IPS-18c (cell line): ENCODE measurements at regions not wholly inside any gene's neighbourhood (a gene's known extent, or its start where the extent isn't known, plus 50 kb on each side); places are given as distances from the start of the nearest gene placed in this dataset.
A peak's percentile ranks its signal among the peaks of the same experiment; 100 is the strongest.

ENCODE experiments used
- H3K4me3 ChIP-seq: 2 replicates; pipeline ENCODE4 v1.7.0; 2013; ENCODE audit warnings: low read depth, mild to moderate bottlenecking, low read length, moderate library complexity; ENCODE audit not compliant: insufficient read depth
- H3K9me3 ChIP-seq: one replicate; pipeline ENCODE4 v1.6.1; 2013; ENCODE audit warnings: mild to moderate bottlenecking, low read length, moderate library complexity; ENCODE audit not compliant: control insufficient read depth, insufficient read depth

- no peak overlapping the region for H3K4me3 ChIP-seq
Observed at GRCh38 chr5:10859393-10860195, 98.6 kb upstream of the DAP start.

DNA sequence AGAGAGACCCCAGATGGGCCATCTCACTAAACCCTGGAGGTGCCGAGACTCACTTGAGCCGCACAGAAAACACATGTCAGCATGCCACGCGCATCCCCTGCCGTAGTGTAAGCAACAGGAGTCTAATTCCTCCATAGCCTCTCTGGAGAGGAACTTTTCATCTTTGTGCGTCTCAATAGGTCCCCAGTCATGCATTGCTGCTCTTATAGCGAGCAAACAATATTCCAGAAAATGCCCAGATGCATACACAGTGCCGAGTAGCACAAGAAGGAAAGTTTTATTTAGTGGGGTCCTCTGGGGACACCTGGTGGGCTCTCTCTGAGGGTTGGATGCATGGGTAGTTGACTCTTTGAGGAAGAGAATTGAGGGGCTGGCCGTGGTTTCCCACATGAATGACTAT lies 97.9 kb upstream of the DAP start:
- Histone ChIP-seq H3K9me3 (no peaks in the 10 kb centered on the region), H3K4me3 (no peak overlapping the region)

More at GRCh38 chr5:10859393-10860195, 98.6 kb upstream of the DAP start:
- no peaks in the 10 kb centered on the region for H3K9me3 ChIP-seq

DNA sequence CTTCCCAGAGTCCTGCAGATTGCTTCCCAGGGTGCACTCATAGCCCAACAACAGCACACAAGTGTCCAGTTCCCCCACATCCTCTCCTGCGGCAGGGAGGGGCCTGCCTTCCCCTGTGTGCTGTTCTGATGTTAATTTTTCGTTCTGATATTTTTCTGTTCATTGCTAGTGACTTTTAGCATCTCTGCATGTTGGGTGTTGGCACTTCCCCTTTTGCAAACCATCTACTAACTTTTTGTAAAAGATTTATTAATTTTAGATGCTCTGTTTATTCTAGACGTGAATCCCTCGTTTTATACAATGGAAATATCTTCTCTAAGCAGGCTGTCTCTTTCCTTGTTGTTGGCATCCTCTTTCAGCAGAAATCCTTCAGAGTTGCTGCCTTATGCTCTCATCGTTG lies 97.3 kb upstream of the DAP start:
- H3K9me3 ChIP-seq: no peaks in the 10 kb centered on the region
- no peak overlapping the region for H3K4me3 ChIP-seq

GRCh38 chr5:10857338-10857733 lies 96.3 kb upstream of the DAP start:
- Histone ChIP-seq H3K9me3 (no peaks in the 10 kb centered on the region), H3K4me3 (0 out of 2 replicates have a peak overlapping the region, but pooled peaks have one; percentile 6)

- Histone ChIP-seq H3K9me3 (no peaks in the 10 kb centered on the region), H3K4me3 (0 out of 2 replicates have a peak overlapping the region, but pooled peaks have one; percentile 6)
Observed at GRCh38 chr5:10856683-10857337, 95.8 kb upstream of the DAP start.

DNA sequence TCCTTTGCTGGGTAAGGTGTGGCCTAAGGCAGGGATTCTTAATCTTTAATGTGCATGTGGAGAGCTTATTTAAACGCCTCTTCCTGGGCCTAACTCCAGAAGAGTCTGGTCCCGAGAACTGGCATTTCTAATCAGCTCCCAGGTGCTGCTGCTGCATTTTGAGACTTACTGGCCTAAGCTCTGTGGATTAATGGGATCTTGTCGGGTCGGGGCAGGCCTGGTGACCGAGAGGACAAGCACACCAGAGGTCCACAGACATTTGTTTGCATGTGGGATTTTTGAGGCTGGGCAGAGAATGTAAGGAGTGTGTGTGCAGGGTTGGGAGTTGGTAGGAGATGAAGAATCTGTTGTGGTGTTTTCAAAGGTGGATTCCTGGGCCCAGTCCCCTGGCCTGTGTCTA lies 95.0 kb upstream of the DAP start:
- no peaks in the 10 kb centered on the region for H3K9me3 ChIP-seq
- H3K4me3 ChIP-seq: no peak overlapping the region

DNA sequence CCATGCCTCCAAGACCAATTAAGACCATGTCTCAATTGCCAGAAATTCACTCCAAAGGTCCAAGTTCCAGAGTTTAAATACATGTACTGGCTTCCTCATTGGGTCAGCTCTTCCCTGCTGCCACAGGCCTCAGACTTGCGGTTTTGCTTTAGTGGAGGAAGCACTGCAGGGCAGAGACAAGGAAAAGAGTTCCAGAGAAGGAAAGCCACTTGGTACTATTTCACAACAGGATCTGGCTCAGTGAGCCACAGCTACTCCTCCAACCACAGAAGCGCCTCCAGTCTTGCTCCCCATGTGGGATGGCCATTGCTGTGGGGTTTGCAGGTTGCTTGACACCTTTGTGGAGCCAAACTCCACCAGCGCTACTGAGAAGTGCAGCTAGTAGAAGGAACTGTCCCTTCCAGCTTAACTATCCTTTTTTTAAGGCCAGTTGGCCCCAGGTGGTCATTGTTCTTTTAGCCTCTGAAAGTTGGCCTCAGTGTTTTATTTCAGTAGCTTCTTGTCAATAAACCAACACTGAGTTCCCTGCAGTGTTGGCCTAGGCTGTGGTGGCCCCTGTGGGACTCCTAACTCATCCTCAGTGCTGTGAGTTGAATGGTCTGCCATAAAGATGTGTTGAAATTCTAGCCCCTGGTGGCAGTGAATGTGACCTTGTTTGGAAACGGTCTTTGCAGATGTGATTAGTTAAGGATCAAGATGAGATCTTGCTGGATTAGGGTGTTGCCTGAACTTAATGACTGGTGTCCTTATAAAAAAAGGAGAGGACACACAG lies 93.7 kb upstream of the DAP start:
- Histone ChIP-seq H3K9me3 (no peaks in the 10 kb centered on the region), H3K4me3 (no peak overlapping the region)

GRCh38 chr5:10853154-10853553 lies 92.1 kb upstream of the DAP start:
- Histone ChIP-seq H3K9me3 (no peaks in the 10 kb centered on the region), H3K4me3 (no peak overlapping the region)

DNA sequence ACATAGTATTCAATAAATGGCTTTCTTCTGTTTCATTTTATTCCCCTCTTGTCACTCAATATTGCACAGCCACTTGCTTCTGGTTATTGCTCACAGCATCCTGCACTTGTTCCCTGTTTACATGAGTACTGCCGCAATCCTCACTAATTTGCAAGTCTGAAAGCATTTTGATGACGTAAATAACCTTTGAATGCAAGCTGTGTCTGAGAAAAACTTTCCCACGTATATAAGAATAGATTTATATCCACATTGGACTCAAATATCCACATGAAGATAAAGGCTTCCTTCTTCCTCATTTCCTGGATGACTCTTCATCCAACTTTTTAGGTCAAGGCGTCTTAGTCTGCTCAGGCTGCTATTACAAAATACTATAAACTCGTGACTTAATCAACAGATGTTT lies 88.2 kb upstream of the DAP start:
- Histone ChIP-seq H3K9me3 (peaks cover 3% of the 10 kb centered on the region), H3K4me3 (no peak overlapping the region)

GRCh38 chr5:10844016-10844415 lies 83.0 kb upstream of the DAP start:
- H3K4me3 ChIP-seq: no peak overlapping the region
- H3K9me3 ChIP-seq: peaks cover 3% of the 10 kb centered on the region

DNA sequence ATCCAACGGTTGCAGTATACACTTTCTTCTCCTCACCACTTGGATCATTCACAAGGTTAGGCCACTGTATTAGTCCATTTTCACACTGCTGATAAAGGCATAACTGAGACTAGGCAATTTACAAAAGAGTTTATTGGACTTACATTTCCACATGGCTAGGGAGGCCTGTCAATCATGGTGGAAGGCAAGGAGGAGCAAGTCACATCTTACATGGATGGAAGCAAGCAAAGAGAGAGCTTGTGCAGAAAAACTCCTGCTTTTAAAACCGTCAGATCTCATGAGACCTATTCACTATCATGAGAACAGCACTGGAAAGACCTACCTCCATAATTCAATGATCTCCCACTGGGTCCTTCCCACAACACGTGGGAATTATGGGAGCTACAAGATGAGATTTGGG lies 81.8 kb upstream of the DAP start:
- no peak overlapping the region for H3K4me3 ChIP-seq
- H3K9me3 ChIP-seq: peaks cover 3% of the 10 kb centered on the region

- Histone ChIP-seq H3K9me3 (peaks cover 3% of the 10 kb centered on the region), H3K4me3 (no peak overlapping the region)
Observed at GRCh38 chr5:10839916-10840599, 79.0 kb upstream of the DAP start.

GRCh38 chr5:10839118-10839517 lies 78.1 kb upstream of the DAP start:
- Histone ChIP-seq H3K9me3 (no peaks in the 10 kb centered on the region), H3K4me3 (no peak overlapping the region)

- no peaks in the 10 kb centered on the region for H3K9me3 ChIP-seq
- no peak overlapping the region for H3K4me3 ChIP-seq
Observed at GRCh38 chr5:10838038-10838437, 77.0 kb upstream of the DAP start.

- no peak overlapping the region for H3K4me3 ChIP-seq
- H3K9me3 ChIP-seq: no peaks in the 10 kb centered on the region
Observed at GRCh38 chr5:10836986-10837385, 76.0 kb upstream of the DAP start.

GRCh38 chr5:10834695-10835094 lies 73.7 kb upstream of the DAP start:
- H3K4me3 ChIP-seq: no peak overlapping the region
- no peaks in the 10 kb centered on the region for H3K9me3 ChIP-seq

DNA sequence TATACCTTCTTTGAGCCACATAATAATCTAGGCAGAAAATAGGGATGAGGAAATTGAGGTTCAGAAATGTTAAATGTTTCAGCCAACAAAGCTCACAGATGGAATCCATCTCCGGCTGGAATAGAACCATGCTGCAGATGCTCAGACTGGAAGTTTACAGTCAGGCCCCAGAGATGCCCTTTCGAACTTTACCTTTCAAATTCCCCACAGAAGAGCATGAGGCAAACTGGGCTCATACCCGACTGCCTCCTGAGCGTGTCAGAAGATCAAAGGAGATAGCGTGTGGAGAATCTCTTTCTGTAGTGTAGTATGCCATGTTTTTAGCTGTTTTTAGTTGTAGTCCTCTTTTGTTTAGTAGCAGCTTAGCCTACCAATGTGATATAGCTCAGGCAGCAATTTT lies 72.0 kb upstream of the DAP start:
- Histone ChIP-seq H3K4me3 (no peak overlapping the region), H3K9me3 (no peaks in the 10 kb centered on the region)
